ENCODE measurements at regions not wholly inside any gene's neighbourhood (a gene's known extent, or its start where the extent isn't known, plus 50 kb on each side); places are given as distances from the start of the nearest gene placed in this dataset.

DNA sequence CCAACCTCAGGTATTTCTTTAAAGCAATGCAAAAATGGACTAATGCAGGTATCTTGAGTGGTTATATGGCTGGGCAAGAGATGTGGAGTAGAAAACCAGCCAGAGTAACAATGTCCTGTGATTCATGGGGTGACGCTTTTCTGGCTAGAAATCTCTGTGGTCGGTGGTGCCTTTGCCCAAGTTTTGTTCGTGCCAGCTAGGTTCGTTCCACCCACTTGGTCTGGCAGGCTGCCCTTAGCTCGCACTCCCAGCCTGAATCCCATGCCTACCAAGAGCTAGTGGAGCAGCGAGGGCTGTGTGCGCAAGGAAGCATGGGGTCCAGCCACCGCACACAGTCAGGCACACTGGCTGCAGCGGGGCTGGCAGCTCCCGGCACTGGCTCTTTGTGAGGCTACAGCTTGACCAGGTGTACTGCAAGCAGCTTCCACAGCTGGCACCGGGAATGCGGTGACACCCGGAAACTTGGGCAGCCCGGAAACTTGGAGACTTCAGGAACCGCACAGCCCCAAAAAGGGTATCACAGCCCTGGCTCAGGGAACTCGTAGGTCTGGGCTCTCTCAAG is 349.6 kb upstream of the PCDH20 start:
- TF ChIP-seq, protein P1, sequence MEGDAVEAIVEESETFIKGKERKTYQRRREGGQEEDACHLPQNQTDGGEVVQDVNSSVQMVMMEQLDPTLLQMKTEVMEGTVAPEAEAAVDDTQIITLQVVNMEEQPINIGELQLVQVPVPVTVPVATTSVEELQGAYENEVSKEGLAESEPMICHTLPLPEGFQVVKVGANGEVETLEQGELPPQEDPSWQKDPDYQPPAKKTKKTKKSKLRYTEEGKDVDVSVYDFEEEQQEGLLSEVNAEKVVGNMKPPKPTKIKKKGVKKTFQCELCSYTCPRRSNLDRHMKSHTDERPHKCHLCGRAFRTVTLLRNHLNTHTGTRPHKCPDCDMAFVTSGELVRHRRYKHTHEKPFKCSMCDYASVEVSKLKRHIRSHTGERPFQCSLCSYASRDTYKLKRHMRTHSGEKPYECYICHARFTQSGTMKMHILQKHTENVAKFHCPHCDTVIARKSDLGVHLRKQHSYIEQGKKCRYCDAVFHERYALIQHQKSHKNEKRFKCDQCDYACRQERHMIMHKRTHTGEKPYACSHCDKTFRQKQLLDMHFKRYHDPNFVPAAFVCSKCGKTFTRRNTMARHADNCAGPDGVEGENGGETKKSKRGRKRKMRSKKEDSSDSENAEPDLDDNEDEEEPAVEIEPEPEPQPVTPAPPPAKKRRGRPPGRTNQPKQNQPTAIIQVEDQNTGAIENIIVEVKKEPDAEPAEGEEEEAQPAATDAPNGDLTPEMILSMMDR (IDR thresholded peaks at IDR 0.05) = no peak
- no peaks in the 10 kb centered on the region for H3K9me3 ChIP-seq (ENCODE audit: control insufficient read depth, low read length)
- H2AFZ ChIP-seq = no peak overlapping the region

DNA sequence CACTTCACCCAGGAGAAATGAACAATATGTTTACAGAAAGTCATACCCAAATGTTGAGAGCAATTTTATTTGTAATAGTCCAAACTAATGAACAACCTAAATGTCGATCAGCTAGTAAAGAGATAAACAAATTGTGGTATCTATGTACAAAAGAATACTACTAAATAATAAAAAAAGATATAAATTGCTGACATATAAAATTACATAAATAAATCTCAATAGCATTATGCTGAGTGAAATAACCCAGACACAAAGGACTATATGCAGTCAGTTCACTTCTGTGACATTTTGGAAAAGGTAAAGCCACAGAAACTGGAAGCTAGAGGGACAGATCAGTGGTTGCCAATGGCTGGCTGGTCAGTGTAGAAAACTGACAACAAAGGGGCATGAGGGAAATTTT is 346.0 kb upstream of the PCDH20 start:
- H3K36me3 ChIP-seq (ENCODE audit: control insufficient read depth, insufficient read depth, low read length) = no peaks in the 10 kb centered on the region
- no peaks in the 10 kb centered on the region for H3K27me3 ChIP-seq (ENCODE audit: control insufficient read depth, insufficient read depth, low read length)
- no peak overlapping the region for H2AFZ ChIP-seq

More for the DNA sequence above, 349.6 kb upstream of the PCDH20 start:
- Histone ChIP-seq H3K27me3 (ENCODE audit: control insufficient read depth, insufficient read depth, low read length) (no peaks in the 10 kb centered on the region), H3K4me2 (ENCODE audit: low read length) (no peak overlapping the region), H3K36me3 (ENCODE audit: control insufficient read depth, insufficient read depth, low read length) (no peaks in the 10 kb centered on the region), H3K27ac (no peak overlapping the region), H3K4me1 (no peaks in the 10 kb centered on the region), H3K79me2 (no peaks in the 10 kb centered on the region), H3K9ac (no peak overlapping the region), H3K4me3 (ENCODE audit: low read depth, low read length) (no peak overlapping the region)

DNA sequence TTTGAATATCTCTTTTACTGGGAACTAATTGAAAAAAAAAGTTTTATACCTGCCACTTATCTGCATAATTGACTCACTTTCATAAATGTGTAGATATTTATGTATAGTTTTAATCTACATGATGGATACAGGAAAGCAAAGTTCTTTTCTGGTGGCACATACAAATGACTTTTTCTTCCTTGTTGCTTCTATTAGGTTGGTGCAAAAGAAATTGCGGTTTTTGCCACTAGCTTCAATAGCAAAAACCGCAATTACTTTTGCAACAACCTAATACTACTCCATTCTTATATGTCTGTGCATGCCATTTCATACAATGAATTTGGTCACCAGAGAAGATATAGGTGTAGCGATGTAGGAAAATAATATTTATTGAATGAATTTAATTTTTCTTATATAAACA is 344.5 kb upstream of the PCDH20 start:
- Histone ChIP-seq H3K9me3 (ENCODE audit: control insufficient read depth, low read length) (no peaks in the 10 kb centered on the region), H3K9ac (no peak overlapping the region)

More for the DNA sequence above, 346.0 kb upstream of the PCDH20 start:
- TF ChIP-seq, protein P1 (IDR thresholded peaks at IDR 0.05) = no peak
- no peak overlapping the region for H3K4me3 ChIP-seq (ENCODE audit: low read depth, low read length)
- no peak overlapping the region for H3K4me2 ChIP-seq (ENCODE audit: low read length)
- H3K9ac ChIP-seq = no peak overlapping the region
- H3K27ac ChIP-seq = no peak overlapping the region
- no peaks in the 10 kb centered on the region for H3K79me2 ChIP-seq
- H3K9me3 ChIP-seq (ENCODE audit: control insufficient read depth, low read length) = no peaks in the 10 kb centered on the region
- no peaks in the 10 kb centered on the region for H3K4me1 ChIP-seq

DNA sequence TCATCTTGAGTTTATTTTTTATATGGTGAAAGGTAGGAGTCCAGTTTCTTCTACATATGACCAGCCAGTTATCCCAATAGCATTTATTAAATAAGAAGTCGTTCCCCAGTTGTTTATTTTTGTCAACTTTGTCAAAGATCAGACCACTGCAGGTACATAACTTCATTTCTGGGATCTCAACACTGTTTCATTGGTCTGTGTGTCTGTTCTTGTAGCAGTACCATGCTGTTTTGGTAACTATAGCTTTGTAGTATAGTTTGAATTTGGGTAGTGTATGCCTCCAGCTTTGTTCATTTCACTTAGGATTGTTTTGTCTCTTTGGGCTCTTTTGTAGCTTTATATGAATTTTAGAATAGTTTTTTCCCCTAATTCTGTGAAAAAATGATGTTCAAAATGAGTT is 340.4 kb upstream of the PCDH20 start:
- no peak overlapping the region for H2AFZ ChIP-seq
- TF ChIP-seq, protein P1 (IDR thresholded peaks at IDR 0.05) = no peak
- H3K27me3 ChIP-seq (ENCODE audit: control insufficient read depth, insufficient read depth, low read length) = no peaks in the 10 kb centered on the region
- no peak overlapping the region for H3K4me2 ChIP-seq (ENCODE audit: low read length)
- no peaks in the 10 kb centered on the region for H3K9me3 ChIP-seq (ENCODE audit: control insufficient read depth, low read length)
- no peak overlapping the region for H3K4me3 ChIP-seq (ENCODE audit: low read depth, low read length)
- no peaks in the 10 kb centered on the region for H3K36me3 ChIP-seq (ENCODE audit: control insufficient read depth, insufficient read depth, low read length)
- no peaks in the 10 kb centered on the region for H3K79me2 ChIP-seq
- H3K27ac ChIP-seq = no peak overlapping the region
- no peaks in the 10 kb centered on the region for H3K4me1 ChIP-seq
- H3K9ac ChIP-seq = no peak overlapping the region

More for the DNA sequence above, 344.5 kb upstream of the PCDH20 start:
- Histone ChIP-seq H3K4me3 (ENCODE audit: low read depth, low read length) (no peak overlapping the region), H3K4me2 (ENCODE audit: low read length) (no peak overlapping the region), H3K27ac (no peak overlapping the region), H3K4me1 (no peaks in the 10 kb centered on the region), H3K36me3 (ENCODE audit: control insufficient read depth, insufficient read depth, low read length) (no peaks in the 10 kb centered on the region), H3K27me3 (ENCODE audit: control insufficient read depth, insufficient read depth, low read length) (no peaks in the 10 kb centered on the region), H2AFZ (no peak overlapping the region), H3K79me2 (no peaks in the 10 kb centered on the region)
- TF ChIP-seq, protein P1 (IDR thresholded peaks at IDR 0.05) = no peak

DNA sequence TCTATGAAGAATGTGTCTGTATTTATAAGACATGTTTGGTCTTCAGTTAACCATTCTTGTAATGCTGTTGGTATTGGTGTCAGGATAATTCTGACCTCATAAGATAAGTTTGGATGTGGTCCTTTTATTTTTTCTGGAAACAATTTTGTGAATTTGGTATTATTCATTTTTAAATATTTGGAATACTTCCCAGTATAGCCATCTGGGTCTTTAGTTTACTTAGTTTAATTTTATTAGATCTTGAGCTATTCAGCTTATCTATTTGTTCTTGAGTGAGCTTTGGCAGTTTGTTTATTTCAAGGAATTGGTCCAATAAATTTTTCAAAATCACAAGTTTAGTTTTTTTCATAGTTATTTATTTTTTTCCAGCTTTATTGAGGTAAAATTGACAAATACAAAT is 335.4 kb upstream of the PCDH20 start:
- no peaks in the 10 kb centered on the region for H3K9me3 ChIP-seq (ENCODE audit: control insufficient read depth, low read length)
- H3K4me2 ChIP-seq (ENCODE audit: low read length) = no peak overlapping the region
- no peak overlapping the region for H3K27ac ChIP-seq
- H2AFZ ChIP-seq = no peak overlapping the region
- H3K79me2 ChIP-seq = no peaks in the 10 kb centered on the region
- H3K9ac ChIP-seq = no peak overlapping the region
- no peaks in the 10 kb centered on the region for H3K4me1 ChIP-seq
- H3K36me3 ChIP-seq (ENCODE audit: control insufficient read depth, insufficient read depth, low read length) = no peaks in the 10 kb centered on the region
- no peak overlapping the region for H3K4me3 ChIP-seq (ENCODE audit: low read depth, low read length)
- TF ChIP-seq, protein P1 (IDR thresholded peaks at IDR 0.05) = no peak
- no peaks in the 10 kb centered on the region for H3K27me3 ChIP-seq (ENCODE audit: control insufficient read depth, insufficient read depth, low read length)

Measured in parathyroid adenoma (tissue), 2 donors.